GM18858 (cell line): ENCODE measurements at regions not wholly inside any gene's neighbourhood (a gene's known extent, or its start where the extent isn't known, plus 50 kb on each side); places are given as distances from the start of the nearest gene placed in this dataset.
"Not testable (repeated sequence)": the region's sequence is repeated elsewhere in the genome, so short reads cannot be mapped to it uniquely, and the experiment has no call there.

Experiments
- ATAC-seq: cut with Tn5 transposase; IDR thresholded peaks from one replicate; pipeline ENCODE4 v1.9.1; 2021; ENCODE audit not compliant: unreplicated experiment

- ATAC-seq: peak; percentile 49
Measured at GRCh38 chr13:97856304-97856675, 97.2 kb upstream of the IPO5 start.

GRCh38 chr13:97858161-97858560 lies 95.3 kb upstream of the IPO5 start:
- no peak for ATAC-seq

GRCh38 chr13:97866346-97866745 lies 87.1 kb upstream of the IPO5 start:
- ATAC-seq: no peak

GRCh38 chr13:97866751-97867150 lies 86.7 kb upstream of the IPO5 start:
- no peak for ATAC-seq

- ATAC-seq: no peak
Measured at GRCh38 chr13:97873398-97873797, 80.1 kb upstream of the IPO5 start.

- ATAC-seq: no peak
Measured at GRCh38 chr13:97875218-97875617, 78.3 kb upstream of the IPO5 start.

- no peak for ATAC-seq
Measured at GRCh38 chr13:97875911-97876310, 77.6 kb upstream of the IPO5 start.

GRCh38 chr13:97878431-97879375 lies 74.8 kb upstream of the IPO5 start:
- no peak for ATAC-seq

- ATAC-seq: no peak
Measured at GRCh38 chr13:97879646-97880310, 73.7 kb upstream of the IPO5 start.

GRCh38 chr13:97880311-97880675 lies 73.2 kb upstream of the IPO5 start:
- no peak for ATAC-seq

- ATAC-seq: no peak
Measured at GRCh38 chr13:97881556-97881955, 71.9 kb upstream of the IPO5 start.

- no peak for ATAC-seq
Measured at GRCh38 chr13:97883396-97883795, 70.1 kb upstream of the IPO5 start.

GRCh38 chr13:97884707-97885468 lies 68.6 kb upstream of the IPO5 start:
- ATAC-seq: no peak

- ATAC-seq: no peak
Measured at GRCh38 chr13:97885641-97886040, 67.8 kb upstream of the IPO5 start.

- no peak for ATAC-seq
Measured at GRCh38 chr13:97889803-97890202, 63.7 kb upstream of the IPO5 start.

- no peak for ATAC-seq
Measured at GRCh38 chr13:97890573-97890972, 62.9 kb upstream of the IPO5 start.

GRCh38 chr13:97891964-97892363 lies 61.5 kb upstream of the IPO5 start:
- ATAC-seq: not testable (repeated sequence)

GRCh38 chr13:97892717-97893116 lies 60.8 kb upstream of the IPO5 start:
- no peak for ATAC-seq

GRCh38 chr13:97895383-97895782 lies 58.1 kb upstream of the IPO5 start:
- no peak for ATAC-seq

GRCh38 chr13:97896446-97896845 lies 57.0 kb upstream of the IPO5 start:
- ATAC-seq: no peak

- no peak for ATAC-seq
Measured at GRCh38 chr13:97901716-97902115, 51.8 kb upstream of the IPO5 start.
